Epithelial cell of proximal tubule (primary cell): ENCODE measurements at regions not wholly inside any gene's neighbourhood (a gene's known extent, or its start where the extent isn't known, plus 50 kb on each side); places are given as distances from the start of the nearest gene placed in this dataset.
"Not testable (repeated sequence)": the region's sequence is repeated elsewhere in the genome, so short reads cannot be mapped to it uniquely, and the experiment has no call there.

Experiments used
- DNase-seq: peaks from one replicate; pipeline ENCODE4 v3.0.0-alpha.2; 2011; ENCODE audit warnings: low read depth
- H3K4me3 ChIP-seq: 2 replicates; pipeline ENCODE4 v1.5.1; 2011; ENCODE audit warnings: low read depth, mild to moderate bottlenecking, low read length
- CTCF ChIP-seq: conservative IDR thresholded peaks from 2 replicates; pipeline ENCODE4 v1.5.1; 2012; ENCODE audit warnings: low read depth, mild to moderate bottlenecking, low read length

- no peak for DNase-seq
- no peak overlapping the region for H3K4me3 ChIP-seq
- TF ChIP-seq CTCF, result no peak
Observed at GRCh38 chr2:155905657-155906056, 426.9 kb downstream of the NR4A2 start.

GRCh38 chr2:155904720-155905119, 427.8 kb downstream of the NR4A2 start:
- no peak for DNase-seq
- H3K4me3 ChIP-seq, result no peak overlapping the region
- no peak for TF ChIP-seq CTCF

- no peak overlapping the region for H3K4me3 ChIP-seq
- no peak for DNase-seq
- TF ChIP-seq CTCF, result no peak
Observed at GRCh38 chr2:155902635-155903034, 429.9 kb downstream of the NR4A2 start.

GRCh38 chr2:155895016-155895415, 437.5 kb downstream of the NR4A2 start:
- no peak for DNase-seq
- no peak for TF ChIP-seq CTCF
- no peak overlapping the region for H3K4me3 ChIP-seq

- DNase-seq, H3K4me3 ChIP-seq: not testable (repeated sequence)
Observed at GRCh38 chr2:155880382-155880781, 452.1 kb downstream of the NR4A2 start.

GRCh38 chr2:155879900-155880299, 452.6 kb downstream of the NR4A2 start:
- DNase-seq, result not testable (repeated sequence)

GRCh38 chr2:155872396-155872795, 460.1 kb downstream of the NR4A2 start:
- TF ChIP-seq CTCF, result no peak
- DNase-seq, result no peak
- H3K4me3 ChIP-seq, result no peak overlapping the region

More at GRCh38 chr2:155879900-155880299, 452.6 kb downstream of the NR4A2 start:
- not testable (repeated sequence) for H3K4me3 ChIP-seq

GRCh38 chr2:155871940-155872339, 460.6 kb downstream of the NR4A2 start:
- no peak for DNase-seq

More at GRCh38 chr2:155871940-155872339, 460.6 kb downstream of the NR4A2 start:
- no peak overlapping the region for H3K4me3 ChIP-seq
- TF ChIP-seq CTCF, result no peak
